Tibial nerve (tissue), 4 donors: ENCODE measurements at regions not wholly inside any gene's neighbourhood (a gene's known extent, or its start where the extent isn't known, plus 50 kb on each side); places are given as distances from the start of the nearest gene placed in this dataset.

Experiments used
- CTCF ChIP-seq, 5 experiments: fragments of 200-600 bp in 3 of 5; fragments of 450-650 bp in 2 of 5; sonication (generic) in 3 of 5; IDR thresholded peaks; one replicate each; pipeline ENCODE4 v1.5.1; 2016 to 2019; ENCODE audit warnings: antibody characterized with exemption in 5 of 5, mild to moderate bottlenecking in 3 of 5, moderate library complexity in 2 of 5
- EP300 ChIP-seq, 2 donors: sonication (generic); formaldehyde crosslinking; IDR thresholded peaks; one replicate each; pipeline ENCODE4 v1.6.1; 2017; ENCODE audit warnings: antibody characterized with exemption in 2 of 2, mild to moderate bottlenecking in 1 of 2

- TF ChIP-seq CTCF (IDR thresholded peaks at IDR 0.05) (no peak), EP300 (IDR thresholded peaks at IDR 0.05) (no peak)
These were observed 920.4 kb upstream of the PCDH10 start for GRCh38 chr4:132228676-132229075.
